ENCODE measurements at regions not wholly inside any gene's neighbourhood (a gene's known extent, or its start where the extent isn't known, plus 50 kb on each side); places are given as distances from the start of the nearest gene placed in this dataset.

- TF ChIP-seq, protein P1, sequence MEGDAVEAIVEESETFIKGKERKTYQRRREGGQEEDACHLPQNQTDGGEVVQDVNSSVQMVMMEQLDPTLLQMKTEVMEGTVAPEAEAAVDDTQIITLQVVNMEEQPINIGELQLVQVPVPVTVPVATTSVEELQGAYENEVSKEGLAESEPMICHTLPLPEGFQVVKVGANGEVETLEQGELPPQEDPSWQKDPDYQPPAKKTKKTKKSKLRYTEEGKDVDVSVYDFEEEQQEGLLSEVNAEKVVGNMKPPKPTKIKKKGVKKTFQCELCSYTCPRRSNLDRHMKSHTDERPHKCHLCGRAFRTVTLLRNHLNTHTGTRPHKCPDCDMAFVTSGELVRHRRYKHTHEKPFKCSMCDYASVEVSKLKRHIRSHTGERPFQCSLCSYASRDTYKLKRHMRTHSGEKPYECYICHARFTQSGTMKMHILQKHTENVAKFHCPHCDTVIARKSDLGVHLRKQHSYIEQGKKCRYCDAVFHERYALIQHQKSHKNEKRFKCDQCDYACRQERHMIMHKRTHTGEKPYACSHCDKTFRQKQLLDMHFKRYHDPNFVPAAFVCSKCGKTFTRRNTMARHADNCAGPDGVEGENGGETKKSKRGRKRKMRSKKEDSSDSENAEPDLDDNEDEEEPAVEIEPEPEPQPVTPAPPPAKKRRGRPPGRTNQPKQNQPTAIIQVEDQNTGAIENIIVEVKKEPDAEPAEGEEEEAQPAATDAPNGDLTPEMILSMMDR (IDR thresholded peaks at IDR 0.05; ENCODE audit: borderline replicate concordance, extremely low read depth, low read length, poor library complexity, severe bottlenecking): no peak
- no peak for TF ChIP-seq EZH2 (IDR thresholded peaks at IDR 0.05; ENCODE audit: borderline replicate concordance, low read depth, low read length, severe bottlenecking)
These were observed 527.5 kb downstream of the TMTC2 start for GRCh38 chr12:83214185-83214584.

All from DND-41 (cell line).